SU-DHL-6 (cell line): ENCODE measurements at regions not wholly inside any gene's neighbourhood (a gene's known extent, or its start where the extent isn't known, plus 50 kb on each side); places are given as distances from the start of the nearest gene placed in this dataset.

ENCODE experiments used
- CTCF ChIP-seq: fragments of 200-600 bp; sonication (generic); IDR thresholded peaks from one replicate; pipeline ENCODE4 v1.5.1; 2017; ENCODE audit warnings: antibody characterized with exemption, mild to moderate bottlenecking, low read length, moderate library complexity; ENCODE audit not compliant: insufficient read depth, poor library complexity, severe bottlenecking
- EZH2phosphoT487 ChIP-seq: fragments of 200-600 bp; sonication (generic), shearing (Covaris generic); conservative IDR thresholded peaks from 2 replicates; pipeline ENCODE4 v1.6.1; 2018; ENCODE audit warnings: mild to moderate bottlenecking, antibody characterized with exemption, low read length, moderate library complexity, mixed read lengths

GRCh38 chr18:33928231-33928630 lies 296.5 kb downstream of the NOL4 start:
- TF ChIP-seq CTCF: no peak
- no peak for TF ChIP-seq EZH2phosphoT487
